SKM-1 treated with dmso at 0.1 percent for 144 hours (cell line): ENCODE measurements at regions not wholly inside any gene's neighbourhood (a gene's known extent, or its start where the extent isn't known, plus 50 kb on each side); places are given as distances from the start of the nearest gene placed in this dataset.

Experiments
- DNase-seq: peaks from one replicate; lab custom pipeline; 2025; ENCODE audit not compliant: unreplicated experiment; lab: John Stamatoyannopoulos, UW

DNA sequence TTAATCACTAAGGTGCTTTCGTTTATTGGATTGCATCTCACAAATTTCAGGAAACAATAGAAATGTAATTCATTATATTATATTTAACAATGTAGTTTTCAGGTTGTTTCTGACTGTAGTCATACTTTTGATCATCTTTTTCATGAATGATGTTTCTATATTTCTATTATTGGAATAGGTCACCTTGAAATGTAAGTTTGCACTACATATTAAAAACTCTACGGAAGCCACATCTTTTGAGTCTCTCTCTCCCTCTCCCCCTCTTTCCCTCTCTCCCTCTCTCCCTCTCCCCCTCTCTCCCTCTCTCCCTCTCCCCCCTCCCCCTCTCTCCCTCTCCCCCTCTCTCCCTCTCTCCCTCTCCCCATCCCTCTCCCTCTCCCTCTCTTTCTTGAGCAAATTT lies 131.3 kb upstream of the FBXL4 start:
- DNase-seq: no peak

DNA sequence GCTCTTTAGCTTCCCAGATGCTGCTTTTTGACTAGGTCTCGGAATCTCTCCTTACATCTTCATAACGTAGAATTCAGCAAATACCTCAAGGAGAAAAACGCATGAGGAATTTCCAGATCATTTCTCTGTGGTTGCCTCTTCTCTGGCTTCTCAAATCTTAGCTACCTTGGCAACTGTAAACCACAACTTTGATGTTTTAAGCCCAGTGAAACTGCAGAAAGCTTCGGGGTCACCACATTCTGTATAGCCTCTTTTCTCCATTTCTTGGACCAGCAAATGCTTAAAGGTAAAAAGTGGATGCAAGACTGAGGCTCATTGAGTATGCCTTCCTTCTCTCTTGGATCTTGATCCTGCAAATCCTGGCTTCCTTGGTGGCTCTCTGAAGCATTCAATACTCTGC lies 125.5 kb upstream of the FBXL4 start:
- DNase-seq: no peak

DNA sequence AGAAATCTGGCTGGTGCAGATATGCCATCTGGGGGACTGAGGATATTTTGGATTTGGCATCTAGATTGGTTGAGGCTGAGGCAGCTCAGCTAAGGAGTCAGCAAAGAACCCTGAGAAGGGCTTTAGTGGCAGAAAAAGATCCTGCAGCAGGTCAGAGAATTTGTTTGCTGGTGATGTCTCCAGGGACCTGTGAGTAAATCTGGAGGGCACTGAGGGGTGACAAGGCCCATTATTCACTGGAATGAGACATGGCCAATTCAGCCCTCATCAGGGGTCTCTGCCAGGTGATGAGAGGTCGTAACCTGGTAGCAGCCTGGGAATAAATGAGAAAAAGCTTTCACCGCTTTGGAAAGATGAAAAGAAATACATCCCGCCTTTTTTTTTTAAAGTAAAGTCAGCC lies 118.3 kb upstream of the FBXL4 start:
- DNase-seq: no peak

DNA sequence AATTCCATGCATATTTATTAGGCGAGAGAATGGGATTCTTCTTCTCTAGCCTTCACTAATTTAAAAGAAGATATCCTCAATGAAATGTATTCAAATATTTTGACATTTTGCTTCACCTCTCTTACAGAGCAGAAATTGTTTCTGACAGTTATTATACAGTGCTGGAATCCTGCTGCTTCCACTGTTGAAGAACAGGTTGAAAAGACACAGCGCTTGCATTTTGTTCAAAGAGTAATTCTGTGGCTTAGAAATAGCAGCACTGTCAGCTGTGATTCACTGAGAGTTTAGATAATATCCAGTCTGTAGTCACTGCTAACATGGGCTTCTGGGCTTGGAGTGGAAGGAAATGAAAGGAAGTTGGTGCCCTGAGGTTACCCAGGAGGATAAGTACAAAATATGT lies 117.1 kb upstream of the FBXL4 start:
- no peak for DNase-seq

DNA sequence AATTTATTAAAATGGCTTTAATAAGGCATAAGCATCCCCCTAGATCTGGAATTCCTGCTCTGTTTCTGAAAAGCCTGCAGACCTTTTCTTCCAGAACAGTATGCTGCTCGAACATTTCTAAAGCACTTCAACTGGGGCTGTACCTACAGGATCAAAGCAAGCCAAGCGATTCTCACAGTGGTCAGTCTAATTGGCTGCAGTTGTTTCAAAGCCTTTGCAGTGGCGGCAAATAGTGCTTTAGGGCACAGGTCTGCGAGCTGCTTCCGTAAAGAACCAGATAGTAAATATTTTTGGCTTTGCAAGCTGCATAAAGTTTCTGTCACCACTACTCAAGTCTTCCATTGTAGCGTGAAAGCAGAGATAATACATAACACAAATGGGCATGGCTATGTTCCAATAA lies 88.9 kb upstream of the FBXL4 start:
- no peak for DNase-seq

DNA sequence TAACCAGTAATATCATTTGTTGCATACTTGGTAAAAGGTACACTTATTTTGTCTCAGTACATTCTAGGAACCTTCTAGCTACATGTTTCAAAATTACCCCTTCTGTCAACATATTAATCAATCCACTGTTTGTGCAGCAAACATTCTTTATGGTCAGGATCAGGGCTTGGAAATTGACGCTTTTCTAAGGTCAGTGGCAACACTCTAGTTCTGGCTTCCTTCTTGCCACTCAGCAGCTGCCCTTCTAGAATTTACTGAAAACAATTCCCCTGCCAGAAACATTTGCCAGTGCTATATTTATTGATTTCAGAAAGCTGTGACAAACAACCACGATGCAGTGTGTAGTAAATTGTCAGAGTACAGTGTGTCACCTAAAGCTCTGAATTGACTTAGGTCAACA lies 84.7 kb upstream of the FBXL4 start:
- no peak for DNase-seq

DNA sequence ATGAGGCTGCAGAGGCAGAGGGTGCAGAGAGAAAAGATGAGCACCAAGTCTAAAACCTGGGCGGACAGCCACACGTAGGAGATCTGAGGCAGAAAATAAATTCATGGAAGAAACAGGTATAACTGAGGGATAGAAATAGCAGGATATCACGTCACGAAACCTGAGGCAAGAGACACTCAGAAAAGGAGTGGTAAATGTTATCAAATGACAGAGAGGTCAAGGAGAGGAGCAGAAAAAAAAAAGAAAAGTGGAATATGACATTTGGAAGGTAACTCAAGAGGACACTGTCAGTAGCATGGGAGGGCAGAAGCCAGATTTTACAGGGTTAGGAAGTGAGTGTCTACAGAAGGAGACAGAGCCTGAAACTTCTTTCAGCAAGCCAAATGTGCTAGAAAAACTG lies 84.2 kb upstream of the FBXL4 start:
- DNase-seq: no peak

DNA sequence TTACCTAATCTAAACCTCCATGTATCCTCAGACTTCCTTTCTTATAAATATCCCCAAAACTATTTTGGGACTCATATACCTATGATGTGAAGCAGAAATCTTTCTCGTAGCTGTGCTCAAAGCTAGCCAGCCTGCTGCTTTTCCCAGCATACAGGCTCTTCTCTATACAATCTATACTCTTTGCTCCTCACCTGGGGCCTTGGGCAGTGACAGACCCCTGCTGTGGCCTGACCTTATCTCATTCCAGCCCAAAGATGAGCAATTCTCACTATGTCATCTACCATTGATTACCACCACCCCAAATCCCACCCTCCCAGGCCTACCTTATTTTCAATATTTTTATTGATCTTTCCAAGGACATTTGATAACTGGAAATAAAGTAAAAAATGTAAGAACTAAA lies 83.2 kb upstream of the FBXL4 start:
- DNase-seq: no peak

DNA sequence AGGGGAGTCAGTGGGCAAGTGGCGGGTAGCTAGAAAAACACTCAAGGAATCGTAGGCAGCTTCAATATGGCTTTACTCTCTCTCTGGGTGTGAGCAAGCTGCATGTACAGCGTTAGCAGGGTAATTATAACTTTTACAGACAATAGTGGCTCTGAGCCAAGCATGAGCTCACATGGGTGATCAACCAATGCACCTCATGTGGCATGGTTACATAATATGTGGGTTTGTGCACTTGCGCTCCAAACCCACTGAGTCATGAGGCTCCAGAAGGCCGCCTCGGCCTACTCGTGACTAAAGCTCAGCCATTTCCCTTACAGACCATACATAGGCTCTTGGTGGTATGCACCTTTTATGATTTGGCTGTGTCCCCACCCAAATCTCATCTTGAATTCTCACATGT lies 78.4 kb upstream of the FBXL4 start:
- DNase-seq: no peak

DNA sequence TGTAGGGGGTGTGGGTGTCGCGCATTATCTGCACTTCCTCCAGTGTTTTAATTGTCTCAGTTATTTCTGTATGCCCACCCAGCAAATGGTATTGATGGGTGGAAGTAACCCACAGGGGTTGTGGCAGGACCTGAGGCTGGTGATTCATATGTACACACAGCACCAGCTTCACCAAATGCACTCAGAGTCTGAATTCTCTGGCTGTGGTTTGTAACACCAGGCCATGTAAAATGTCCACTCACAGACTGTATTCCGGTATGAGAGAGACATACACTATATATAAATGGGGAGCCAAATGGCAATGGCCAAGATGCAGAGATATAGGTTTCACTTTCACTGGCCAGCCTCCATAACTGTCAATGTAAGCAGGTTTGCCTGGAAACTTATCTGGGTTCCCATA lies 76.3 kb upstream of the FBXL4 start:
- no peak for DNase-seq

DNA sequence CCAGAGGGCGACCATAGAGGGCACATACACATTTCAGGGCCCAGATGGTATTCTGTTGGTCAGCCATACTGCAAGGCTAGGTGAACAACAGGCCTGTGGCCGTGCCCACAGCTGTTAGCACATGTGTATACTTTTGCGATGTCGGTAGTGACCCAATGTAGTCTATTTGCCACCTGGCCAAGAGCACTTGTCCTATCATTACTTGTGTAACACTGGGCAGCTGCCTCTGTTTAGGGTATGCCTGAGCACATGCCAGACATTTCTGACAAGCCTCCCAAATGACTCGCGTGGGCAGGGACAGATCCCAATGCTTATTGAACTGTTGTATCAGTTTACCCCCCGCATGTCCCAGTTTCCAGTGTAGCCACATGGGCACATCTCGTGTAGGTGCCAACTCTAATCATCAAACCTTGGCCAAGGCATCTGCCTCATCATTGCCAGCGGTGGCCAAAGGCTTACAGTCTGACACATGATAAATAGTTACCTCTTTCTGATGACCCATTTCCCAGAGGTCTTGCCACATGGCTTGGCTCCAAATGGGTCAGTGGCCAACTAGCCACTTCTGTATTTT lies 74.4 kb upstream of the FBXL4 start:
- no peak for DNase-seq

DNA sequence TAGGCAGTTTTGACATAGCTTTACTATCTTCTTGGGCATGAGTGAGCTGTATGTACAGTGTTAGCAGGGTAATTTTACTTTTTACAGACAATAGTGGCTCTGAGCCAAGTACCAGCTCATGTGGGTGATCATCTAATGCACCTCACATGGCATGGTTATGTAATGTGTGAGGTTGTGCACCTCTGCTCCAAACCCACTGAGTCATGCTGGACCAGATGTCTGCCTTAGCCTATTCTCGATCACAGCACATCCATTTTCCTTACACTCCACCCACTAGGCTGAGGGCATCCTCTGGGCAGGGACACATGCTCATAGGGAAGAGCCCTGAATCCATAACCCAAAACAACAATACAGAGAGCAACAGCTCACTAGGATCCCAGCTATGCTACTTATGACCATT lies 71.6 kb upstream of the FBXL4 start:
- DNase-seq: no peak

DNA sequence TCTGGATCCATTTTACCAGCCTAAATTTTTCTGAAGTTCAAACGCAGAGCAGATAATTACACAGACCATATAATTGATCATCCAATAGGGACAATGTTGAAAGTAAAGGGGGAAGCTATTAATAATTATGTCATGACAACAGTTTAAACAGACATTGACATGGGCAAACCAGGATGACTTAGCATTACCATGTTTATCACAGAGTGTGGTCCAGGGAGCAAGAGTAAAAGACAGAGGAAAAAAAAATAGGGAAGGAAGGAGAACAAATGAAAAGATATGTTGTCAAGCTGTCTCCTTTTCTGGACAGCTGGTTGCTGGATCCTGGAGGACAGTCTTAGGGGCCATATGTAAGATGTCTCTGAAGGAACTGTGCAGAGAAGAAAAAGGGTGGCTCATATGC lies 69.4 kb upstream of the FBXL4 start:
- DNase-seq: no peak

DNA sequence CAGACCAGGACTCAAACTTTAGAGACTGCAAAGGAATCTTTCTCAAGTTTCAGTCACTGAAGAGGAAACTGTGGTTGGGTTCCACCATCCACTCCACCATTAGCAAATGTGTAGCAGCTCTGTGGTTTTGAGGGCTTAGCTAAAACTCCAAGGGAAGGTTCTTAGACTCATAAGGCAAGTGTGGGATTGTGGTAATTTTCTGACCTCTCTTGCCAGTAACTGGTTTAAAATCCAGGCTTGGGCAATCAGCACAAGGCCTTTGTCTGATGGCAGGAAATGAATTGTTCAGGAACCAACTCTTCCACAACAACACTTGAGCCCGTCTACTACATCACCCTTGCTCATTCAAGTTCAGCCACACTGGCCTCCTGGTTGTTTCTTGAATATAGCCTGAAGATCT lies 68.6 kb upstream of the FBXL4 start:
- DNase-seq: peak; percentile 6

DNA sequence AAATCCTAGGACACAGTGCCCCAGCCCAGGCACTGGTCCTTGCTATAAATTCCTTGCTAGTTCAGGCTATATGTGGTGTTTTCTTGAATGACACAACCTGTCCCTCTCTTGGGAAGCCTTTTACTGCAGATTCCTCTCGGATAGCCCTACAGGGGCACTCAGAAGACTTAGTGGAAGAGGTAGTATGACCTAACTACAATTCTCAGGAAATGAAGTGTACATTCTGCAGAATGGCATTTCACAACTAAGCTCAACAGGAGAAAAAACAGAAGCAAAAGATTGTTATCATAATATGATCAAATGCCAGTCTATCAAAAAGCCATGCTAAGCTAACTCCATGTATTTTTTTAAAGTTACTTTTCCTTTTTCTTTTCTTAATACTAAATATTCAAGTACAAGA lies 66.3 kb upstream of the FBXL4 start:
- DNase-seq: no peak

DNA sequence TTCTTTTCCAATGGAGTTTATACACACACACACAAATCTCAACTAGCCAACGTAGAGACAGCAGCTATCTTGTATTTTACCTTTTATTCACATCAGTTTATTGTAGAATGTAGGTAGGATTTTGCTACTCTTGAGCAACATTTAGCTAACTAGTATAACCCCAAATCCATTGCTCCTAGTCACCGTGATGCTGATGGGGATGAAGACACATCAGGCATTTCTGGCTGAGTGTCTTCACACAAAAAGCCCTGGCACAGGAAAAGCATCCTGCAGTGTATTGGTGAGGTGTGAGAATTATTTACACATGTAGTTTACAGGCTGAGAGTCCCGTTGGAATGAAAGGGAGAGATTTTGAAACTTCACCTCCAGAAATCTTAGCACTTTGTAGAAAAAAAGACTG lies 65.9 kb upstream of the FBXL4 start:
- no peak for DNase-seq

DNA sequence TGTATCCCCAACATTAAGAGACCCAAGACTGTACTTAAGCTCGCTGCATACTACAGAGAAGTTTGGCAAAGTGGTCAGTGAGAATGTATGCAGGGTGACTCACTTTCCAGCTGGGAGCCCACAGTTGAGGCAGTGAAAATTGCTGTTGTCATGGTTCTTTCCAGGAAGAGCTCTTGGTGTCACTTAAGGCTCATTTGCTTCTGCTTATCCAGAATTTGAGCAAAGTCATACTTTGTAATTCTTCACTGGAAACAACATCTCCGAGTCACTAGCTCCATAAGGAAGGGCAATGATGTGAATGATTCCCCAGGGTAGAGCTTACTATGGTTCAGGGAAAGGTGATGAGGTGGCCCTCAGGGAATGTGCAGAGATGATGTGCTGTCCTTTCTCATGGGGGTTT lies 65.4 kb upstream of the FBXL4 start:
- DNase-seq: no peak

DNA sequence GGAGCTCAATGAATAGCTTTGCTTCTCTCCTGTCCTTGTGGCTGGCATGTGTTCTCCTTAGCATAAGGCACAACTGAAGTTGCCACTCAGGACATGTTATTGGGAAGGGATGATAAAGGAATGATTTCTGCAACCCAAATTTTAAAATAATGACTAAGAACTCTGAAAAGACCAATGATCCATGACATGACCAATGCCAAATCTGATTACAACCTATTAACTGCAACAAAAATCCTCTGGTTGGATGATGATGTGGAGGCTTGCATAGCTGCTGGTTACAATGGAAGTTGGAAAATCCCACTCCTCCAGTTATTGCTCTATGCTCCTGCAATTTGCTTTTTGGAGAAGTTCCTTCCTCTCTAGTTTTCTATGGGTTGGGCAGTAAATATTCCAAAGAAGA lies 63.4 kb upstream of the FBXL4 start:
- DNase-seq: no peak

DNA sequence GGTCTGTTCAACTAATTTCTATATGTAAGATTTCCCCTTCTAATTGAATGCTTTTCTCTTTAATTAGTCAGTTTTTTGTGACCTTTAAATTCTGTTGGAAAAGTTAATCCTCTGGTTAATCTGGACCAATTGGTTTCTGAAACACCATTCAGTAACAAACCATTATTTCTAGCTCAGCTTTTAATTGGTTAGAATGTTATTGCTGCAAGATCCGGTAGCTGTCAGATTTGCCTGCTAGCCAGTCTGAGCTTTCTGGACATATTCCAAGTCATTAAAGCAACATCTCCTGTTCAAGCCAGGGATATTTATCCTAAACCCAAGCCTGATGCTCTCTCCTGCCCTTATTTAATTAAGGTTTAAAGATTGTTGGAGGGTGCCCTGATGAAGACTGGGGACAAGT lies 55.1 kb upstream of the FBXL4 start:
- DNase-seq: no peak

DNA sequence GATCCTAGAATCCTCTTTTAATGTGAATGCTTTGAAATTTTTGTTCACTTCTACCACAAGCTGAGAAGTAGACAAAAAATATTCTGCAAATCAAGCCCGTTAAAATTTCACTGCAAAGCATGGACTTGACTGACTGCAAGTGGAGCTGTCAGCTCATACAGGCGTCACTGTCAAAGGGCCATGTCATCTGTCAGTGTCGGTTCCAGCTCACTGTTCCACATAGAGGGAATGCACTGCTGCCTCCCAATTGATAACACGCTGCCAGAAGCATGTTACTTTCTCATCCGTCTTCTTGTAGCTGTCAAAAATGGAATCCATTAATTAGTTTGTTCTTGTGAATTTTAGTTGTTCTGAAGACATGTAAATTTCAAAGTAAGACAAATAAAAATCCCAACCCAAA lies 50.4 kb upstream of the FBXL4 start:
- DNase-seq: no peak
